Astrocyte of the cerebellum (primary cell): ENCODE measurements at regions not wholly inside any gene's neighbourhood (a gene's known extent, or its start where the extent isn't known, plus 50 kb on each side); places are given as distances from the start of the nearest gene placed in this dataset.

Source experiments
- DNase-seq: peaks from one replicate; pipeline ENCODE4 v3.0.0-alpha.2; 2011; ENCODE audit warnings: low read depth
- H3K4me3 ChIP-seq: 2 replicates; pipeline ENCODE4 v1.5.1; 2011; ENCODE audit warnings: mild to moderate bottlenecking, low read depth, low read length, moderate library complexity
- CTCF ChIP-seq: IDR thresholded peaks from 2 replicates; pipeline ENCODE4 v1.5.1; 2012; ENCODE audit warnings: low read length, low read depth, moderate library complexity, mild to moderate bottlenecking; ENCODE audit errors: missing control alignments
- in situ Hi-C: cut with HindIII; loops from 2 replicates; pipeline ENCODE4 v1.10.0; 2017; ENCODE audit warnings: low sequenced_read_pairs

- no peak for DNase-seq
- H3K4me3 ChIP-seq, result no peak overlapping the region
- in situ Hi-C loops, result no loop called here
Observed at GRCh38 chr13:76339649-76340048, 546.6 kb downstream of the KCTD12 start.

GRCh38 chr13:76338003-76338402, 548.2 kb downstream of the KCTD12 start:
- in situ Hi-C loops, result no loop called here
- no peak for DNase-seq
- TF ChIP-seq CTCF, result no peak
- no peak overlapping the region for H3K4me3 ChIP-seq

More at GRCh38 chr13:76339649-76340048, 546.6 kb downstream of the KCTD12 start:
- TF ChIP-seq CTCF, result no peak

GRCh38 chr13:76336889-76337844, 549.0 kb downstream of the KCTD12 start:
- H3K4me3 ChIP-seq, result no peak overlapping the region
- in situ Hi-C loops, result no loop called here
- DNase-seq, result no peak
- TF ChIP-seq CTCF, result no peak

- in situ Hi-C loops, result no loop called here
Observed at GRCh38 chr13:76335463-76335862, 550.7 kb downstream of the KCTD12 start.

GRCh38 chr13:76331943-76332712, 554.1 kb downstream of the KCTD12 start:
- peak; percentile 63 for DNase-seq
- no peak overlapping the region for H3K4me3 ChIP-seq
- in situ Hi-C loops, result no loop called here
- TF ChIP-seq CTCF, result no peak

More at GRCh38 chr13:76335463-76335862, 550.7 kb downstream of the KCTD12 start:
- no peak for TF ChIP-seq CTCF
- no peak for DNase-seq
- H3K4me3 ChIP-seq, result no peak overlapping the region

GRCh38 chr13:76330761-76331160, 555.4 kb downstream of the KCTD12 start:
- no peak for DNase-seq
- in situ Hi-C loops, result no loop called here

More at GRCh38 chr13:76330761-76331160, 555.4 kb downstream of the KCTD12 start:
- TF ChIP-seq CTCF, result no peak
- H3K4me3 ChIP-seq, result no peak overlapping the region
